Suppressor macrophage treated with lipopolysaccharide for 4 hours (primary cell): ENCODE measurements at regions not wholly inside any gene's neighbourhood (a gene's known extent, or its start where the extent isn't known, plus 50 kb on each side); places are given as distances from the start of the nearest gene placed in this dataset.
"Not testable (repeated sequence)": the region's sequence is repeated elsewhere in the genome, so short reads cannot be mapped to it uniquely, and the experiment has no call there.

Experiments
- DNase-seq: peaks from one replicate; pipeline ENCODE4 v3.0.0-alpha.2; 2020

GRCh38 chr5:163309914-163310313 is 127.5 kb upstream of the CCNG1 start:
- peak; percentile 75 for DNase-seq

- DNase-seq = peak; percentile 20
These were observed 126.4 kb upstream of the CCNG1 start for GRCh38 chr5:163310997-163311396.

- no peak for DNase-seq
These were observed 124.8 kb upstream of the CCNG1 start for GRCh38 chr5:163312598-163312997.

GRCh38 chr5:163313049-163313448 is 124.3 kb upstream of the CCNG1 start:
- DNase-seq = not testable (repeated sequence)

GRCh38 chr5:163316374-163316773 is 121.0 kb upstream of the CCNG1 start:
- not testable (repeated sequence) for DNase-seq

- DNase-seq = no peak
These were observed 118.7 kb upstream of the CCNG1 start for GRCh38 chr5:163318707-163319106.

- no peak for DNase-seq
These were observed 115.9 kb upstream of the CCNG1 start for GRCh38 chr5:163321511-163321910.

- DNase-seq = no peak
These were observed 106.4 kb upstream of the CCNG1 start for GRCh38 chr5:163330723-163331668.

GRCh38 chr5:163336074-163336473 is 101.3 kb upstream of the CCNG1 start:
- DNase-seq = not testable (repeated sequence)

- DNase-seq = no peak
These were observed 98.2 kb upstream of the CCNG1 start for GRCh38 chr5:163339148-163339547.

GRCh38 chr5:163340378-163340777 is 97.0 kb upstream of the CCNG1 start:
- DNase-seq = not testable (repeated sequence)

GRCh38 chr5:163342306-163342705 is 95.1 kb upstream of the CCNG1 start:
- peak; percentile 65 for DNase-seq

GRCh38 chr5:163345216-163345615 is 92.2 kb upstream of the CCNG1 start:
- DNase-seq = no peak

- DNase-seq = peak; percentile 81
These were observed 89.7 kb upstream of the CCNG1 start for GRCh38 chr5:163347671-163348070.

- peak; percentile 52 for DNase-seq
These were observed 87.3 kb upstream of the CCNG1 start for GRCh38 chr5:163350083-163350482.

- DNase-seq = no peak
These were observed 84.9 kb upstream of the CCNG1 start for GRCh38 chr5:163352531-163352930.

GRCh38 chr5:163355811-163356210 is 81.6 kb upstream of the CCNG1 start:
- DNase-seq = not testable (repeated sequence)

GRCh38 chr5:163357636-163358035 is 79.8 kb upstream of the CCNG1 start:
- no peak for DNase-seq

- DNase-seq = peak; percentile 53
These were observed 76.7 kb upstream of the CCNG1 start for GRCh38 chr5:163360656-163361055.

- DNase-seq = no peak
These were observed 75.9 kb upstream of the CCNG1 start for GRCh38 chr5:163361450-163361849.

GRCh38 chr5:163362840-163363371 is 74.5 kb upstream of the CCNG1 start:
- no peak for DNase-seq

GRCh38 chr5:163363389-163363788 is 74.0 kb upstream of the CCNG1 start:
- no peak for DNase-seq

- no peak for DNase-seq
These were observed 70.6 kb upstream of the CCNG1 start for GRCh38 chr5:163366757-163367156.

- no peak for DNase-seq
These were observed 67.5 kb upstream of the CCNG1 start for GRCh38 chr5:163369776-163370385.
